HUES48 (cell line): ENCODE measurements at regions not wholly inside any gene's neighbourhood (a gene's known extent, or its start where the extent isn't known, plus 50 kb on each side); places are given as distances from the start of the nearest gene placed in this dataset.

Experiments used
- H3K27ac ChIP-seq: one replicate; pipeline ENCODE4 v1.7.0; 2013; ENCODE audit warnings: low read depth, low read length, inconsistent platforms
- H3K27me3 ChIP-seq: 2 replicates; pipeline ENCODE4 v1.6.1; 2013; ENCODE audit warnings: mild to moderate bottlenecking, low read length; ENCODE audit not compliant: control insufficient read depth, insufficient read depth
- H3K36me3 ChIP-seq: 2 replicates; pipeline ENCODE4 v1.6.1; 2013; ENCODE audit warnings: low read length; ENCODE audit not compliant: control insufficient read depth, insufficient read depth
- H3K4me1 ChIP-seq: 2 replicates; pipeline ENCODE4 v1.6.1; 2013; ENCODE audit warnings: mild to moderate bottlenecking, low read length; ENCODE audit not compliant: control insufficient read depth, insufficient read depth
- H3K4me3 ChIP-seq: 2 replicates; pipeline ENCODE4 v1.5.1; 2013; ENCODE audit warnings: mild to moderate bottlenecking, low read depth, low read length
- H3K9ac ChIP-seq: 2 replicates; pipeline ENCODE4 v1.6.1; 2013; ENCODE audit warnings: mild to moderate bottlenecking, low read depth, low read length, moderate library complexity
- H3K9me3 ChIP-seq: 2 replicates; pipeline ENCODE4 v1.6.1; 2013; ENCODE audit warnings: low read length; ENCODE audit not compliant: control insufficient read depth, insufficient read depth

- H3K4me1 ChIP-seq, result peaks cover 8% of the 10 kb centered on the region
- H3K27me3 ChIP-seq, result no peaks in the 10 kb centered on the region
- H3K36me3 ChIP-seq, result no peaks in the 10 kb centered on the region
- H3K4me3 ChIP-seq, result no peak overlapping the region
- no peak overlapping the region for H3K9ac ChIP-seq
- H3K27ac ChIP-seq, result no peak overlapping the region
- no peaks in the 10 kb centered on the region for H3K9me3 ChIP-seq
Observed at GRCh38 chr6:15027472-15027871, 218.4 kb upstream of the JARID2 start.

- Histone ChIP-seq H3K9ac (no peak overlapping the region), H3K9me3 (no peaks in the 10 kb centered on the region), H3K36me3 (no peaks in the 10 kb centered on the region), H3K27me3 (no peaks in the 10 kb centered on the region), H3K4me3 (no peak overlapping the region), H3K4me1 (peaks cover 8% of the 10 kb centered on the region), H3K27ac (no peak overlapping the region)
Observed at GRCh38 chr6:15032015-15032414, 213.9 kb upstream of the JARID2 start.

GRCh38 chr6:15033850-15034203, 212.0 kb upstream of the JARID2 start:
- H3K27me3 ChIP-seq, result no peaks in the 10 kb centered on the region
- no peak overlapping the region for H3K9ac ChIP-seq
- peaks cover 13% of the 10 kb centered on the region for H3K4me1 ChIP-seq
- no peak overlapping the region for H3K4me3 ChIP-seq
- H3K27ac ChIP-seq, result no peak overlapping the region
- no peaks in the 10 kb centered on the region for H3K36me3 ChIP-seq
- H3K9me3 ChIP-seq, result no peaks in the 10 kb centered on the region

GRCh38 chr6:15036690-15037245, 209.1 kb upstream of the JARID2 start:
- no peak overlapping the region for H3K4me3 ChIP-seq
- peak overlapping the region; percentile 7 for H3K27ac ChIP-seq
- H3K9me3 ChIP-seq, result no peaks in the 10 kb centered on the region
- no peak overlapping the region for H3K9ac ChIP-seq
- H3K27me3 ChIP-seq, result no peaks in the 10 kb centered on the region
- H3K36me3 ChIP-seq, result no peaks in the 10 kb centered on the region
- peaks cover 17% of the 10 kb centered on the region for H3K4me1 ChIP-seq

- Histone ChIP-seq H3K27me3 (no peaks in the 10 kb centered on the region), H3K27ac (peak overlapping the region; percentile 87), H3K4me3 (no peak overlapping the region), H3K4me1 (peaks cover 16% of the 10 kb centered on the region), H3K9ac (no peak overlapping the region), H3K36me3 (no peaks in the 10 kb centered on the region), H3K9me3 (no peaks in the 10 kb centered on the region)
Observed at GRCh38 chr6:15037253-15037652, 208.6 kb upstream of the JARID2 start.

- Histone ChIP-seq H3K36me3 (no peaks in the 10 kb centered on the region), H3K4me1 (peaks cover 9% of the 10 kb centered on the region), H3K9ac (0 out of 2 replicates have a peak overlapping the region, but pooled peaks have one; percentile 9), H3K27ac (peak overlapping the region; percentile 87), H3K27me3 (no peaks in the 10 kb centered on the region), H3K4me3 (no peak overlapping the region), H3K9me3 (no peaks in the 10 kb centered on the region)
Observed at GRCh38 chr6:15038013-15038791, 207.7 kb upstream of the JARID2 start.

- no peaks in the 10 kb centered on the region for H3K27me3 ChIP-seq
- peak overlapping the region; percentile 87 for H3K27ac ChIP-seq
- peaks cover 13% of the 10 kb centered on the region for H3K4me1 ChIP-seq
- H3K4me3 ChIP-seq, result no peak overlapping the region
- no peaks in the 10 kb centered on the region for H3K36me3 ChIP-seq
- 0 out of 2 replicates have a peak overlapping the region, but pooled peaks have one; percentile 9 for H3K9ac ChIP-seq
- H3K9me3 ChIP-seq, result no peaks in the 10 kb centered on the region
Observed at GRCh38 chr6:15039136-15039535, 206.7 kb upstream of the JARID2 start.

- H3K27ac ChIP-seq, result no peak overlapping the region
- H3K27me3 ChIP-seq, result no peaks in the 10 kb centered on the region
- H3K4me1 ChIP-seq, result peaks cover 16% of the 10 kb centered on the region
- no peak overlapping the region for H3K9ac ChIP-seq
- no peaks in the 10 kb centered on the region for H3K9me3 ChIP-seq
- H3K36me3 ChIP-seq, result no peaks in the 10 kb centered on the region
- no peak overlapping the region for H3K4me3 ChIP-seq
Observed at GRCh38 chr6:15042938-15043337, 202.9 kb upstream of the JARID2 start.

- no peaks in the 10 kb centered on the region for H3K9me3 ChIP-seq
- no peaks in the 10 kb centered on the region for H3K36me3 ChIP-seq
- H3K4me1 ChIP-seq, result peaks cover 7% of the 10 kb centered on the region; the same call in 1 of the 2 replicates
- no peak overlapping the region for H3K9ac ChIP-seq
- no peaks in the 10 kb centered on the region for H3K27me3 ChIP-seq
- H3K27ac ChIP-seq, result no peak overlapping the region
- H3K4me3 ChIP-seq, result no peak overlapping the region
Observed at GRCh38 chr6:15044146-15044882, 201.6 kb upstream of the JARID2 start.

- Histone ChIP-seq H3K27ac (no peak overlapping the region), H3K9ac (no peak overlapping the region), H3K9me3 (no peaks in the 10 kb centered on the region), H3K27me3 (no peaks in the 10 kb centered on the region), H3K4me1 (peaks cover 7% of the 10 kb centered on the region; the same call in 1 of the 2 replicates), H3K36me3 (no peaks in the 10 kb centered on the region), H3K4me3 (no peak overlapping the region)
Observed at GRCh38 chr6:15044948-15045347, 200.9 kb upstream of the JARID2 start.

- H3K9me3 ChIP-seq, result no peaks in the 10 kb centered on the region
Observed at GRCh38 chr6:15046751-15047150, 199.1 kb upstream of the JARID2 start.

More at GRCh38 chr6:15046751-15047150, 199.1 kb upstream of the JARID2 start:
- Histone ChIP-seq H3K36me3 (no peaks in the 10 kb centered on the region), H3K27me3 (no peaks in the 10 kb centered on the region), H3K9ac (no peak overlapping the region), H3K4me3 (no peak overlapping the region), H3K4me1 (peaks cover 7% of the 10 kb centered on the region; the same call in 1 of the 2 replicates), H3K27ac (no peak overlapping the region)
